HG03439 (cell line): ENCODE measurements at regions not wholly inside any gene's neighbourhood (a gene's known extent, or its start where the extent isn't known, plus 50 kb on each side); places are given as distances from the start of the nearest gene placed in this dataset.

Source experiments
- ATAC-seq: cut with Tn5 transposase; IDR thresholded peaks from one replicate; pipeline ENCODE4 v1.9.1; 2021; ENCODE audit warnings: mild to moderate bottlenecking, moderate library complexity; ENCODE audit not compliant: unreplicated experiment

GRCh38 chr18:22034276-22034675 lies 135.1 kb upstream of the GATA6 start:
- no peak for ATAC-seq

GRCh38 chr18:22040533-22040932 lies 128.9 kb upstream of the GATA6 start:
- no peak for ATAC-seq

- ATAC-seq = no peak
Measured at GRCh38 chr18:22043837-22044236, 125.6 kb upstream of the GATA6 start.

GRCh38 chr18:22044474-22045220 lies 124.7 kb upstream of the GATA6 start:
- ATAC-seq = no peak

- no peak for ATAC-seq
Measured at GRCh38 chr18:22045221-22045918, 124.0 kb upstream of the GATA6 start.

GRCh38 chr18:22046473-22046872 lies 122.9 kb upstream of the GATA6 start:
- ATAC-seq = no peak

- no peak for ATAC-seq
Measured at GRCh38 chr18:22047485-22047884, 121.9 kb upstream of the GATA6 start.

GRCh38 chr18:22048221-22048620 lies 121.2 kb upstream of the GATA6 start:
- no peak for ATAC-seq

- ATAC-seq = no peak
Measured at GRCh38 chr18:22048932-22049615, 120.3 kb upstream of the GATA6 start.

GRCh38 chr18:22052405-22053105 lies 116.8 kb upstream of the GATA6 start:
- ATAC-seq = no peak

- no peak for ATAC-seq
Measured at GRCh38 chr18:22055466-22056238, 113.7 kb upstream of the GATA6 start.

- no peak for ATAC-seq
Measured at GRCh38 chr18:22056950-22057349, 112.4 kb upstream of the GATA6 start.

- ATAC-seq = no peak
Measured at GRCh38 chr18:22057908-22058527, 111.4 kb upstream of the GATA6 start.

GRCh38 chr18:22060361-22060760 lies 109.0 kb upstream of the GATA6 start:
- ATAC-seq = no peak

- no peak for ATAC-seq
Measured at GRCh38 chr18:22063102-22063501, 106.3 kb upstream of the GATA6 start.

GRCh38 chr18:22063672-22064071 lies 105.7 kb upstream of the GATA6 start:
- no peak for ATAC-seq

GRCh38 chr18:22064581-22064980 lies 104.8 kb upstream of the GATA6 start:
- ATAC-seq = no peak

- no peak for ATAC-seq
Measured at GRCh38 chr18:22065311-22065710, 104.1 kb upstream of the GATA6 start.

- ATAC-seq = no peak
Measured at GRCh38 chr18:22066083-22066485, 103.3 kb upstream of the GATA6 start.

- ATAC-seq = no peak
Measured at GRCh38 chr18:22067109-22067508, 102.3 kb upstream of the GATA6 start.
